GM20431 (cell line): ENCODE measurements at regions not wholly inside any gene's neighbourhood (a gene's known extent, or its start where the extent isn't known, plus 50 kb on each side); places are given as distances from the start of the nearest gene placed in this dataset.

Source experiments
- in situ Hi-C: fragments of 300-500 bp; cut with MseI, MboI; formaldehyde crosslinking; loops from one replicate; pipeline ENCODE4 v1.15.0; 2020; ENCODE audit warnings: low sequenced_read_pairs; ENCODE audit not compliant: unreplicated experiment

GRCh38 chr19:29387586-29387985, 138.2 kb upstream of the VSTM2B start:
- in situ Hi-C loops: no loop called here

GRCh38 chr19:29389495-29389894, 136.3 kb upstream of the VSTM2B start:
- in situ Hi-C loops: no loop called here

GRCh38 chr19:29390742-29391141, 135.1 kb upstream of the VSTM2B start:
- in situ Hi-C loops: no loop called here

- in situ Hi-C loops: no loop called here
Observed at GRCh38 chr19:29393915-29394460, 131.8 kb upstream of the VSTM2B start.

GRCh38 chr19:29395111-29395733, 130.6 kb upstream of the VSTM2B start:
- in situ Hi-C loops: no loop called here

- in situ Hi-C loops: no loop called here
Observed at GRCh38 chr19:29395734-29396414, 129.9 kb upstream of the VSTM2B start.

- in situ Hi-C loops: no loop called here
Observed at GRCh38 chr19:29396925-29397324, 128.9 kb upstream of the VSTM2B start.

- in situ Hi-C loops: no loop called here
Observed at GRCh38 chr19:29397748-29398147, 128.0 kb upstream of the VSTM2B start.

GRCh38 chr19:29399804-29400203, 126.0 kb upstream of the VSTM2B start:
- in situ Hi-C loops: no loop called here

GRCh38 chr19:29400917-29401711, 124.7 kb upstream of the VSTM2B start:
- in situ Hi-C loops: no loop called here

GRCh38 chr19:29401712-29402421, 123.9 kb upstream of the VSTM2B start:
- in situ Hi-C loops: no loop called here

- in situ Hi-C loops: no loop called here
Observed at GRCh38 chr19:29402563-29402962, 123.2 kb upstream of the VSTM2B start.

- in situ Hi-C loops: no loop called here
Observed at GRCh38 chr19:29404015-29404414, 121.8 kb upstream of the VSTM2B start.

GRCh38 chr19:29404951-29405727, 120.7 kb upstream of the VSTM2B start:
- in situ Hi-C loops: no loop called here

- in situ Hi-C loops: no loop called here
Observed at GRCh38 chr19:29405728-29405995, 120.1 kb upstream of the VSTM2B start.

GRCh38 chr19:29409076-29409862, 116.5 kb upstream of the VSTM2B start:
- in situ Hi-C loops: no loop called here

GRCh38 chr19:29410601-29411000, 115.2 kb upstream of the VSTM2B start:
- in situ Hi-C loops: no loop called here

- in situ Hi-C loops: no loop called here
Observed at GRCh38 chr19:29411113-29411581, 114.6 kb upstream of the VSTM2B start.

GRCh38 chr19:29413435-29413834, 112.4 kb upstream of the VSTM2B start:
- in situ Hi-C loops: no loop called here
